GM23338 (cell line): ENCODE measurements at regions not wholly inside any gene's neighbourhood (a gene's known extent, or its start where the extent isn't known, plus 50 kb on each side); places are given as distances from the start of the nearest gene placed in this dataset.

Experiments
- ATAC-seq: fragments of 200-7000 bp; cut with Tn5 transposase; 3 replicates; pipeline ENCODE4 v1.9.1; 2020
- DNase-seq: peaks from one replicate; pipeline ENCODE4 v3.0.0-alpha.2; 2015; ENCODE audit warnings: low spot score
- H2AFZ ChIP-seq: fragments of 200-600 bp; sonication (generic); 2 replicates; pipeline ENCODE4 v1.8.0; 2016; ENCODE audit warnings: antibody characterized with exemption, mild to moderate bottlenecking, moderate library complexity
- H3F3A ChIP-seq: fragments of 200-600 bp; sonication (generic); replicated peaks from 2 replicates; pipeline ENCODE4 v1.8.0; 2017; ENCODE audit warnings: antibody characterized with exemption, mixed run types, low read depth
- H3K27ac ChIP-seq: fragments of 200-600 bp; sonication (generic); 2 replicates; pipeline ENCODE4 v1.6.1; 2016; ENCODE audit warnings: low read depth
- H3K27me3 ChIP-seq: fragments of 200-600 bp; sonication (generic); 2 replicates; pipeline ENCODE4 v1.8.0; 2016; ENCODE audit warnings: mild to moderate bottlenecking, mixed run types, moderate library complexity; ENCODE audit not compliant: insufficient read depth
- H3K36me3 ChIP-seq: fragments of 200-600 bp; sonication (generic); 2 replicates; pipeline ENCODE4 v1.8.0; 2016; ENCODE audit warnings: mild to moderate bottlenecking; ENCODE audit not compliant: insufficient read depth
- H3K4me1 ChIP-seq: fragments of 200-600 bp; sonication (generic); 2 replicates; pipeline ENCODE4 v1.8.0; 2016; ENCODE audit warnings: mild to moderate bottlenecking, moderate library complexity; ENCODE audit not compliant: insufficient read depth
- H3K4me2 ChIP-seq: fragments of 200-600 bp; sonication (generic); 2 replicates; pipeline ENCODE4 v1.7.1; 2017; ENCODE audit warnings: mixed run types
- H3K4me3 ChIP-seq: fragments of 200-600 bp; sonication (generic); 2 replicates; pipeline ENCODE4 v1.6.1; 2016; ENCODE audit warnings: mixed run types
- H3K79me2 ChIP-seq: fragments of 200-600 bp; sonication (generic); replicated peaks from 2 replicates; pipeline ENCODE4 v1.8.0; 2017; ENCODE audit warnings: mild to moderate bottlenecking; ENCODE audit not compliant: insufficient read depth
- H3K9me2 ChIP-seq: fragments of 200-600 bp; sonication (generic); 2 replicates; pipeline ENCODE4 v1.8.0; 2017; ENCODE audit not compliant: insufficient read depth
- H4K20me1 ChIP-seq: fragments of 200-600 bp; sonication (generic); replicated peaks from 2 replicates; pipeline ENCODE4 v1.8.0; 2017; ENCODE audit warnings: mild to moderate bottlenecking; ENCODE audit not compliant: insufficient read depth
- H3K27ac Mint-ChIP-seq: 2 replicates; pipeline ENCODE4 v1.8.0; 2020; ENCODE audit warnings: inconsistent platforms, mild to moderate bottlenecking, moderate library complexity, mixed read lengths
- H3K27me3 Mint-ChIP-seq: 3 replicates; pipeline ENCODE4 v1.8.0; 2022; ENCODE audit warnings: low read depth, mild to moderate bottlenecking, moderate library complexity, mixed read lengths, inconsistent platforms; ENCODE audit not compliant: insufficient read depth, poor library complexity
- H3K36me3 Mint-ChIP-seq: 3 replicates; pipeline ENCODE4 v1.8.0; 2021; ENCODE audit warnings: low read depth, mild to moderate bottlenecking, inconsistent platforms, moderate library complexity, mixed read lengths
- H3K4me1 Mint-ChIP-seq: 3 replicates; pipeline ENCODE4 v1.8.0; 2020; ENCODE audit warnings: mild to moderate bottlenecking, inconsistent platforms, mixed read lengths
- H3K4me3 Mint-ChIP-seq: 3 replicates; pipeline ENCODE4 v1.8.0; 2021; ENCODE audit warnings: moderate library complexity, mild to moderate bottlenecking, inconsistent platforms, mixed read lengths
- H3K9me3 Mint-ChIP-seq: 3 replicates; pipeline ENCODE4 v1.8.0; 2020; ENCODE audit warnings: moderate library complexity, mild to moderate bottlenecking, inconsistent platforms, mixed read lengths
- CREB1 ChIP-seq: fragments of 250-450 bp; sonication (Bioruptor Pico); IDR thresholded peaks from 2 replicates; pipeline ENCODE4 v1.5.0; 2020; ENCODE audit warnings: low read depth, mild to moderate bottlenecking, moderate library complexity
- CTCF ChIP-seq, 2 experiments: fragments of 200-600 bp in 1 of 2; sonication (generic) in 1 of 2; conservative IDR thresholded peaks; 2 replicates each; pipeline versions ENCODE4 v1.5.1 to v1.6.1; 2016 to 2017; ENCODE audit warnings: antibody characterized with exemption in 2 of 2, low read depth in 2 of 2, mild to moderate bottlenecking in 2 of 2, moderate library complexity in 1 of 2
- EZH2phosphoT487 ChIP-seq: fragments of 200-600 bp; sonication (generic); IDR thresholded peaks from one replicate; pipeline ENCODE4 v1.8.1; 2018; ENCODE audit warnings: antibody characterized with exemption; ENCODE audit not compliant: unreplicated experiment
- STAT1 ChIP-seq: IDR thresholded peaks from one replicate; pipeline ENCODE4 v1.6.1; 2016; ENCODE audit warnings: antibody characterized with exemption; ENCODE audit not compliant: unreplicated experiment
- ZNF331 ChIP-seq: fragments of 250-450 bp; sonication (Bioruptor Pico); IDR thresholded peaks from 2 replicates; pipeline ENCODE4 v1.5.0; 2020; ENCODE audit warnings: low read depth, mild to moderate bottlenecking, moderate library complexity
- TF ChIP-seq, protein P1 (sequence below): IDR thresholded peaks from 2 replicates; pipeline ENCODE4 v1.6.1; 2016; ENCODE audit warnings: antibody characterized with exemption
- TF ChIP-seq, protein P2 (sequence below): fragments of 250-450 bp; sonication (Bioruptor Pico); IDR thresholded peaks from 2 replicates; pipeline ENCODE4 v1.5.0; 2020; ENCODE audit warnings: mild to moderate bottlenecking, moderate library complexity
- TF ChIP-seq, protein P3 (sequence below): IDR thresholded peaks from one replicate; pipeline ENCODE4 v1.6.1; 2018; ENCODE audit warnings: antibody characterized with exemption; ENCODE audit not compliant: unreplicated experiment

GRCh38 chr4:126591583-126591982 is 1041.2 kb upstream of the INTU start:
- Histone ChIP-seq H2AFZ (peak overlapping the region; percentile 25; the same call in 1 of the 2 replicates), H3K9me2 (peaks cover 4% of the 10 kb centered on the region; the same call in 1 of the 2 replicates), H3K27ac (no peak overlapping the region), H3K27me3 (no peaks in the 10 kb centered on the region), H3K4me3 (no peak overlapping the region), H3K4me1 (no peaks in the 10 kb centered on the region), H3K36me3 (no peaks in the 10 kb centered on the region), H3K79me2 (no peaks in the 10 kb centered on the region), H3F3A (no peaks in the 10 kb centered on the region), H3K4me2 (no peak overlapping the region), H4K20me1 (no peaks in the 10 kb centered on the region)
- no peak for DNase-seq
- Mint-ChIP-seq H3K9me3 (peaks cover 13% of the 10 kb centered on the region; the same call in 2 of the 3 replicates), H3K4me1 (no peaks in the 10 kb centered on the region), H3K4me3 (no peak overlapping the region), H3K27ac (no peak overlapping the region), H3K36me3 (0 out of 3 replicates have a peak, but pooled peaks cover under 1% of the 10 kb centered on the region), H3K27me3 (peaks cover 1% of the 10 kb centered on the region)
- TF ChIP-seq, protein P1, sequence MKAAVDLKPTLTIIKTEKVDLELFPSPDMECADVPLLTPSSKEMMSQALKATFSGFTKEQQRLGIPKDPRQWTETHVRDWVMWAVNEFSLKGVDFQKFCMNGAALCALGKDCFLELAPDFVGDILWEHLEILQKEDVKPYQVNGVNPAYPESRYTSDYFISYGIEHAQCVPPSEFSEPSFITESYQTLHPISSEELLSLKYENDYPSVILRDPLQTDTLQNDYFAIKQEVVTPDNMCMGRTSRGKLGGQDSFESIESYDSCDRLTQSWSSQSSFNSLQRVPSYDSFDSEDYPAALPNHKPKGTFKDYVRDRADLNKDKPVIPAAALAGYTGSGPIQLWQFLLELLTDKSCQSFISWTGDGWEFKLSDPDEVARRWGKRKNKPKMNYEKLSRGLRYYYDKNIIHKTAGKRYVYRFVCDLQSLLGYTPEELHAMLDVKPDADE: no peak
- TF ChIP-seq, protein P2, sequence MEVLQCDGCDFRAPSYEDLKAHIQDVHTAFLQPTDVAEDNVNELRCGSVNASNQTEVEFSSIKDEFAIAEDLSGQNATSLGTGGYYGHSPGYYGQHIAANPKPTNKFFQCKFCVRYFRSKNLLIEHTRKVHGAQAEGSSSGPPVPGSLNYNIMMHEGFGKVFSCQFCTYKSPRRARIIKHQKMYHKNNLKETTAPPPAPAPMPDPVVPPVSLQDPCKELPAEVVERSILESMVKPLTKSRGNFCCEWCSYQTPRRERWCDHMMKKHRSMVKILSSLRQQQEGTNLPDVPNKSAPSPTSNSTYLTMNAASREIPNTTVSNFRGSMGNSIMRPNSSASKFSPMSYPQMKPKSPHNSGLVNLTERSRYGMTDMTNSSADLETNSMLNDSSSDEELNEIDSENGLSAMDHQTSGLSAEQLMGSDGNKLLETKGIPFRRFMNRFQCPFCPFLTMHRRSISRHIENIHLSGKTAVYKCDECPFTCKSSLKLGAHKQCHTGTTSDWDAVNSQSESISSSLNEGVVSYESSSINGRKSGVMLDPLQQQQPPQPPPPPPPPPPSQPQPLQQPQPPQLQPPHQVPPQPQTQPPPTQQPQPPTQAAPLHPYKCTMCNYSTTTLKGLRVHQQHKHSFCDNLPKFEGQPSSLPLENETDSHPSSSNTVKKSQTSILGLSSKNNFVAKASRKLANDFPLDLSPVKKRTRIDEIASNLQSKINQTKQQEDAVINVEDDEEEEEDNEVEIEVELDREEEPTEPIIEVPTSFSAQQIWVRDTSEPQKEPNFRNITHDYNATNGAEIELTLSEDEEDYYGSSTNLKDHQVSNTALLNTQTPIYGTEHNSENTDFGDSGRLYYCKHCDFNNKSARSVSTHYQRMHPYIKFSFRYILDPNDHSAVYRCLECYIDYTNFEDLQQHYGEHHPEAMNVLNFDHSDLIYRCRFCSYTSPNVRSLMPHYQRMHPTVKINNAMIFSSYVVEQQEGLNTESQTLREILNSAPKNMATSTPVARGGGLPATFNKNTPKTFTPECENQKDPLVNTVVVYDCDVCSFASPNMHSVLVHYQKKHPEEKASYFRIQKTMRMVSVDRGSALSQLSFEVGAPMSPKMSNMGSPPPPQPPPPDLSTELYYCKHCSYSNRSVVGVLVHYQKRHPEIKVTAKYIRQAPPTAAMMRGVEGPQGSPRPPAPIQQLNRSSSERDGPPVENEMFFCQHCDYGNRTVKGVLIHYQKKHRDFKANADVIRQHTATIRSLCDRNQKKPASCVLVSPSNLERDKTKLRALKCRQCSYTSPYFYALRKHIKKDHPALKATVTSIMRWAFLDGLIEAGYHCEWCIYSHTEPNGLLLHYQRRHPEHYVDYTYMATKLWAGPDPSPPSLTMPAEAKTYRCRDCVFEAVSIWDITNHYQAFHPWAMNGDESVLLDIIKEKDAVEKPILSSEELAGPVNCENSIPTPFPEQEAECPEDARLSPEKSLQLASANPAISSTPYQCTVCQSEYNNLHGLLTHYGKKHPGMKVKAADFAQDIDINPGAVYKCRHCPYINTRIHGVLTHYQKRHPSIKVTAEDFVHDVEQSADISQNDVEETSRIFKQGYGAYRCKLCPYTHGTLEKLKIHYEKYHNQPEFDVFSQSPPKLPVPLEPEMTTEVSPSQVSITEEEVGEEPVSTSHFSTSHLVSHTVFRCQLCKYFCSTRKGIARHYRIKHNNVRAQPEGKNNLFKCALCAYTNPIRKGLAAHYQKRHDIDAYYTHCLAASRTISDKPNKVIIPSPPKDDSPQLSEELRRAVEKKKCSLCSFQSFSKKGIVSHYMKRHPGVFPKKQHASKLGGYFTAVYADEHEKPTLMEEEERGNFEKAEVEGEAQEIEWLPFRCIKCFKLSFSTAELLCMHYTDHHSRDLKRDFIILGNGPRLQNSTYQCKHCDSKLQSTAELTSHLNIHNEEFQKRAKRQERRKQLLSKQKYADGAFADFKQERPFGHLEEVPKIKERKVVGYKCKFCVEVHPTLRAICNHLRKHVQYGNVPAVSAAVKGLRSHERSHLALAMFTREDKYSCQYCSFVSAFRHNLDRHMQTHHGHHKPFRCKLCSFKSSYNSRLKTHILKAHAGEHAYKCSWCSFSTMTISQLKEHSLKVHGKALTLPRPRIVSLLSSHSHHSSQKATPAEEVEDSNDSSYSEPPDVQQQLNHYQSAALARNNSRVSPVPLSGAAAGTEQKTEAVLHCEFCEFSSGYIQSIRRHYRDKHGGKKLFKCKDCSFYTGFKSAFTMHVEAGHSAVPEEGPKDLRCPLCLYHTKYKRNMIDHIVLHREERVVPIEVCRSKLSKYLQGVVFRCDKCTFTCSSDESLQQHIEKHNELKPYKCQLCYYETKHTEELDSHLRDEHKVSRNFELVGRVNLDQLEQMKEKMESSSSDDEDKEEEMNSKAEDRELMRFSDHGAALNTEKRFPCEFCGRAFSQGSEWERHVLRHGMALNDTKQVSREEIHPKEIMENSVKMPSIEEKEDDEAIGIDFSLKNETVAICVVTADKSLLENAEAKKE (CRISPR knock-in tag): no peak
- TF ChIP-seq ZNF331 (CRISPR knock-in tag): no peak
- TF ChIP-seq EZH2phosphoT487: no peak
- no peak for TF ChIP-seq CTCF (conservative IDR thresholded peaks at IDR 0.05; ENCODE audit: low read depth in 2 of 2)
- TF ChIP-seq, protein P3, sequence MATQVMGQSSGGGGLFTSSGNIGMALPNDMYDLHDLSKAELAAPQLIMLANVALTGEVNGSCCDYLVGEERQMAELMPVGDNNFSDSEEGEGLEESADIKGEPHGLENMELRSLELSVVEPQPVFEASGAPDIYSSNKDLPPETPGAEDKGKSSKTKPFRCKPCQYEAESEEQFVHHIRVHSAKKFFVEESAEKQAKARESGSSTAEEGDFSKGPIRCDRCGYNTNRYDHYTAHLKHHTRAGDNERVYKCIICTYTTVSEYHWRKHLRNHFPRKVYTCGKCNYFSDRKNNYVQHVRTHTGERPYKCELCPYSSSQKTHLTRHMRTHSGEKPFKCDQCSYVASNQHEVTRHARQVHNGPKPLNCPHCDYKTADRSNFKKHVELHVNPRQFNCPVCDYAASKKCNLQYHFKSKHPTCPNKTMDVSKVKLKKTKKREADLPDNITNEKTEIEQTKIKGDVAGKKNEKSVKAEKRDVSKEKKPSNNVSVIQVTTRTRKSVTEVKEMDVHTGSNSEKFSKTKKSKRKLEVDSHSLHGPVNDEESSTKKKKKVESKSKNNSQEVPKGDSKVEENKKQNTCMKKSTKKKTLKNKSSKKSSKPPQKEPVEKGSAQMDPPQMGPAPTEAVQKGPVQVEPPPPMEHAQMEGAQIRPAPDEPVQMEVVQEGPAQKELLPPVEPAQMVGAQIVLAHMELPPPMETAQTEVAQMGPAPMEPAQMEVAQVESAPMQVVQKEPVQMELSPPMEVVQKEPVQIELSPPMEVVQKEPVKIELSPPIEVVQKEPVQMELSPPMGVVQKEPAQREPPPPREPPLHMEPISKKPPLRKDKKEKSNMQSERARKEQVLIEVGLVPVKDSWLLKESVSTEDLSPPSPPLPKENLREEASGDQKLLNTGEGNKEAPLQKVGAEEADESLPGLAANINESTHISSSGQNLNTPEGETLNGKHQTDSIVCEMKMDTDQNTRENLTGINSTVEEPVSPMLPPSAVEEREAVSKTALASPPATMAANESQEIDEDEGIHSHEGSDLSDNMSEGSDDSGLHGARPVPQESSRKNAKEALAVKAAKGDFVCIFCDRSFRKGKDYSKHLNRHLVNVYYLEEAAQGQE: no peak
- no peak for TF ChIP-seq CREB1
- no peak for TF ChIP-seq STAT1
- no peak for ATAC-seq
